Central memory CD8-positive, alpha-beta T cell (primary cell): ENCODE measurements at regions not wholly inside any gene's neighbourhood (a gene's known extent, or its start where the extent isn't known, plus 50 kb on each side); places are given as distances from the start of the nearest gene placed in this dataset.

ENCODE experiments used
- ATAC-seq: fragments of 150-1000 bp; cut with Tn5 transposase; replicated peaks from 2 replicates; pipeline ENCODE4 v1.10.0; 2022; ENCODE audit warnings: mild to moderate bottlenecking, moderate FRiP score, moderate number of reproducible peaks; ENCODE audit not compliant: poor library complexity, severe bottlenecking; ENCODE audit errors: extremely low read depth
- DNase-seq, 2 donors: peaks; one replicate each; pipeline ENCODE4 v3.0.0; 2021; ENCODE audit warnings: low spot score in 2 of 2
- H3K27ac Mint-ChIP-seq: one replicate; pipeline ENCODE4 v1.8.0; 2022; ENCODE audit warnings: low read depth, mild to moderate bottlenecking, moderate library complexity, mixed read lengths
- H3K27me3 Mint-ChIP-seq: one replicate; pipeline ENCODE4 v1.8.0; 2022; ENCODE audit warnings: mixed read lengths
- H3K36me3 Mint-ChIP-seq: one replicate; pipeline ENCODE4 v1.8.0; 2022; ENCODE audit warnings: mild to moderate bottlenecking, moderate library complexity, mixed read lengths; ENCODE audit not compliant: insufficient read depth
- H3K4me1 Mint-ChIP-seq: one replicate; pipeline ENCODE4 v1.8.0; 2022; ENCODE audit warnings: mixed read lengths
- H3K4me3 Mint-ChIP-seq: one replicate; pipeline ENCODE4 v1.8.0; 2022; ENCODE audit warnings: mild to moderate bottlenecking, moderate library complexity, mixed read lengths
- H3K9me3 Mint-ChIP-seq: one replicate; pipeline ENCODE4 v1.8.0; 2022; ENCODE audit warnings: mixed read lengths

GRCh38 chr16:73252446-73252845, 204.5 kb upstream of the ZFHX3 start:
- no peak overlapping the region for H3K4me3 Mint-ChIP-seq
- no peak for DNase-seq
- ATAC-seq: no peak
- no peaks in the 10 kb centered on the region for H3K4me1 Mint-ChIP-seq
- H3K9me3 Mint-ChIP-seq: no peaks in the 10 kb centered on the region
- no peaks in the 10 kb centered on the region for H3K27me3 Mint-ChIP-seq
- H3K36me3 Mint-ChIP-seq: no peaks in the 10 kb centered on the region
- no peak overlapping the region for H3K27ac Mint-ChIP-seq

- no peak for DNase-seq
- no peak for ATAC-seq
- Mint-ChIP-seq H3K4me1 (no peaks in the 10 kb centered on the region), H3K4me3 (no peak overlapping the region), H3K27me3 (no peaks in the 10 kb centered on the region), H3K9me3 (no peaks in the 10 kb centered on the region), H3K27ac (no peak overlapping the region), H3K36me3 (no peaks in the 10 kb centered on the region)
Measured at GRCh38 chr16:73251608-73252007, 203.7 kb upstream of the ZFHX3 start.

GRCh38 chr16:73248316-73248715, 200.4 kb upstream of the ZFHX3 start:
- no peaks in the 10 kb centered on the region for H3K4me1 Mint-ChIP-seq
- no peak for ATAC-seq
- H3K27me3 Mint-ChIP-seq: no peaks in the 10 kb centered on the region
- DNase-seq: no peak
- no peak overlapping the region for H3K27ac Mint-ChIP-seq
- H3K36me3 Mint-ChIP-seq: no peaks in the 10 kb centered on the region
- no peak overlapping the region for H3K4me3 Mint-ChIP-seq
- H3K9me3 Mint-ChIP-seq: no peaks in the 10 kb centered on the region

- Mint-ChIP-seq H3K27ac (no peak overlapping the region), H3K36me3 (no peaks in the 10 kb centered on the region), H3K4me3 (no peak overlapping the region), H3K9me3 (peaks cover 14% of the 10 kb centered on the region), H3K4me1 (no peaks in the 10 kb centered on the region), H3K27me3 (no peaks in the 10 kb centered on the region)
- no peak for ATAC-seq
- no peak for DNase-seq
Measured at GRCh38 chr16:73240920-73241319, 193.0 kb upstream of the ZFHX3 start.

- H3K9me3 Mint-ChIP-seq: peaks cover 14% of the 10 kb centered on the region
- no peak for DNase-seq
- H3K4me1 Mint-ChIP-seq: no peaks in the 10 kb centered on the region
- no peaks in the 10 kb centered on the region for H3K27me3 Mint-ChIP-seq
- no peak for ATAC-seq
- H3K4me3 Mint-ChIP-seq: no peak overlapping the region
- no peak overlapping the region for H3K27ac Mint-ChIP-seq
- no peaks in the 10 kb centered on the region for H3K36me3 Mint-ChIP-seq
Measured at GRCh38 chr16:73237601-73238000, 189.7 kb upstream of the ZFHX3 start.

GRCh38 chr16:73234496-73234895, 186.6 kb upstream of the ZFHX3 start:
- no peaks in the 10 kb centered on the region for H3K4me1 Mint-ChIP-seq
- no peaks in the 10 kb centered on the region for H3K36me3 Mint-ChIP-seq
- H3K27ac Mint-ChIP-seq: no peak overlapping the region
- ATAC-seq (no peak), DNase-seq (no peak)
- no peak overlapping the region for H3K4me3 Mint-ChIP-seq
- no peaks in the 10 kb centered on the region for H3K27me3 Mint-ChIP-seq
- H3K9me3 Mint-ChIP-seq: peaks cover 32% of the 10 kb centered on the region

GRCh38 chr16:73233846-73234424, 186.0 kb upstream of the ZFHX3 start:
- no peak for DNase-seq
- no peak for ATAC-seq
- Mint-ChIP-seq H3K27ac (no peak overlapping the region), H3K4me1 (no peaks in the 10 kb centered on the region), H3K4me3 (no peak overlapping the region), H3K36me3 (no peaks in the 10 kb centered on the region), H3K9me3 (peaks cover 32% of the 10 kb centered on the region), H3K27me3 (no peaks in the 10 kb centered on the region)

GRCh38 chr16:73233329-73233765, 185.4 kb upstream of the ZFHX3 start:
- no peaks in the 10 kb centered on the region for H3K27me3 Mint-ChIP-seq
- H3K36me3 Mint-ChIP-seq: no peaks in the 10 kb centered on the region
- no peaks in the 10 kb centered on the region for H3K4me1 Mint-ChIP-seq
- peaks cover 32% of the 10 kb centered on the region for H3K9me3 Mint-ChIP-seq
- H3K4me3 Mint-ChIP-seq: no peak overlapping the region
- ATAC-seq (no peak), DNase-seq (no peak)
- no peak overlapping the region for H3K27ac Mint-ChIP-seq

GRCh38 chr16:73232555-73233328, 184.8 kb upstream of the ZFHX3 start:
- DNase-seq (no peak), ATAC-seq (no peak)
- no peaks in the 10 kb centered on the region for H3K4me1 Mint-ChIP-seq
- H3K4me3 Mint-ChIP-seq: no peak overlapping the region
- H3K27ac Mint-ChIP-seq: no peak overlapping the region
- no peaks in the 10 kb centered on the region for H3K27me3 Mint-ChIP-seq
- no peaks in the 10 kb centered on the region for H3K36me3 Mint-ChIP-seq
- H3K9me3 Mint-ChIP-seq: peaks cover 26% of the 10 kb centered on the region

- peaks cover 24% of the 10 kb centered on the region for H3K9me3 Mint-ChIP-seq
- H3K4me3 Mint-ChIP-seq: no peak overlapping the region
- no peaks in the 10 kb centered on the region for H3K27me3 Mint-ChIP-seq
- H3K4me1 Mint-ChIP-seq: no peaks in the 10 kb centered on the region
- DNase-seq (no peak), ATAC-seq (no peak)
- H3K36me3 Mint-ChIP-seq: no peaks in the 10 kb centered on the region
- no peak overlapping the region for H3K27ac Mint-ChIP-seq
Measured at GRCh38 chr16:73231944-73232554, 184.1 kb upstream of the ZFHX3 start.

- no peaks in the 10 kb centered on the region for H3K27me3 Mint-ChIP-seq
- no peak overlapping the region for H3K27ac Mint-ChIP-seq
- peaks cover 24% of the 10 kb centered on the region for H3K9me3 Mint-ChIP-seq
- H3K36me3 Mint-ChIP-seq: no peaks in the 10 kb centered on the region
- DNase-seq (no peak), ATAC-seq (no peak)
- no peak overlapping the region for H3K4me3 Mint-ChIP-seq
- no peaks in the 10 kb centered on the region for H3K4me1 Mint-ChIP-seq
Measured at GRCh38 chr16:73231379-73231778, 183.5 kb upstream of the ZFHX3 start.

GRCh38 chr16:73230651-73231050, 182.7 kb upstream of the ZFHX3 start:
- DNase-seq (no peak), ATAC-seq (no peak)
- H3K36me3 Mint-ChIP-seq: no peaks in the 10 kb centered on the region
- H3K4me3 Mint-ChIP-seq: no peak overlapping the region
- H3K27ac Mint-ChIP-seq: no peak overlapping the region
- H3K27me3 Mint-ChIP-seq: no peaks in the 10 kb centered on the region
- H3K4me1 Mint-ChIP-seq: no peaks in the 10 kb centered on the region
- H3K9me3 Mint-ChIP-seq: peaks cover 24% of the 10 kb centered on the region

- peaks cover 27% of the 10 kb centered on the region for H3K9me3 Mint-ChIP-seq
- no peak overlapping the region for H3K4me3 Mint-ChIP-seq
- DNase-seq: no peak
- H3K36me3 Mint-ChIP-seq: no peaks in the 10 kb centered on the region
- H3K4me1 Mint-ChIP-seq: no peaks in the 10 kb centered on the region
- ATAC-seq: no peak
- H3K27me3 Mint-ChIP-seq: no peaks in the 10 kb centered on the region
- H3K27ac Mint-ChIP-seq: no peak overlapping the region
Measured at GRCh38 chr16:73228649-73229048, 180.7 kb upstream of the ZFHX3 start.
